HCT116 (cell line): ENCODE measurements at regions not wholly inside any gene's neighbourhood (a gene's known extent, or its start where the extent isn't known, plus 50 kb on each side); places are given as distances from the start of the nearest gene placed in this dataset.

Experiments used
- CEBPB ChIP-seq: IDR thresholded peaks from 2 replicates; pipeline ENCODE4 v1.6.1; 2012; ENCODE audit warnings: low read depth
- EGR1 ChIP-seq: IDR thresholded peaks from 2 replicates; pipeline ENCODE4 v1.6.1; 2012; ENCODE audit warnings: low read depth
- FOSL1 ChIP-seq: IDR thresholded peaks from 2 replicates; pipeline ENCODE4 v1.6.1; 2012; ENCODE audit warnings: low read depth
- POLR2A ChIP-seq: IDR thresholded peaks from 2 replicates; pipeline ENCODE4 v1.7.0; 2011; ENCODE audit warnings: borderline replicate concordance; ENCODE audit not compliant: insufficient read depth, insufficient read length; ENCODE audit errors: extremely low read depth
- POLR2AphosphoS5 ChIP-seq: IDR thresholded peaks from 2 replicates; pipeline ENCODE4 v1.6.1; 2011; ENCODE audit warnings: mild to moderate bottlenecking, low read depth, low read length, moderate library complexity
- RAD21 ChIP-seq: IDR thresholded peaks from 2 replicates; pipeline ENCODE4 v1.6.1; 2012; ENCODE audit warnings: low read depth, mild to moderate bottlenecking
- SIN3A ChIP-seq: IDR thresholded peaks from 2 replicates; pipeline ENCODE4 v1.6.1; 2012; ENCODE audit warnings: low read depth
- SP1 ChIP-seq: IDR thresholded peaks from 2 replicates; pipeline ENCODE4 v1.6.1; 2012; ENCODE audit warnings: low read depth
- YY1 ChIP-seq: IDR thresholded peaks from 2 replicates; pipeline ENCODE4 v1.6.1; 2011; ENCODE audit warnings: low read length, low read depth, moderate library complexity, mild to moderate bottlenecking; ENCODE audit not compliant: insufficient replicate concordance; ENCODE audit errors: extremely low read depth
- ZNF274 ChIP-seq: fragments of 200-500 bp; sonication (Bioruptor generic); IDR thresholded peaks from 2 replicates; pipeline ENCODE4 v1.6.1; 2014; ENCODE audit warnings: mild to moderate bottlenecking, low read depth, low read length, inconsistent platforms
- TF ChIP-seq, protein P1 (sequence below), 3 experiments: fragments of 200-600 bp in 1 of 3; sonication (generic) in 1 of 3; IDR thresholded peaks in 2 of 3; conservative IDR thresholded peaks in 1 of 3; 2 replicates each; pipeline ENCODE4 v1.5.1; 2012 to 2017; ENCODE audit warnings: low read depth in 2 of 3, low read length in 2 of 3, antibody characterized with exemption in 1 of 3, borderline replicate concordance in 1 of 3, control low read depth in 1 of 3, mild to moderate bottlenecking in 1 of 3, mixed read lengths in 1 of 3, mixed run types in 1 of 3, moderate library complexity in 1 of 3; ENCODE audit not compliant: insufficient read depth in 1 of 3
- TF ChIP-seq, protein P2 (sequence below): IDR thresholded peaks from 2 replicates; pipeline ENCODE4 v1.6.1; 2012
- TF ChIP-seq, protein P3 (sequence below): IDR thresholded peaks from 2 replicates; pipeline ENCODE4 v1.6.1; 2012; ENCODE audit warnings: low read depth

DNA sequence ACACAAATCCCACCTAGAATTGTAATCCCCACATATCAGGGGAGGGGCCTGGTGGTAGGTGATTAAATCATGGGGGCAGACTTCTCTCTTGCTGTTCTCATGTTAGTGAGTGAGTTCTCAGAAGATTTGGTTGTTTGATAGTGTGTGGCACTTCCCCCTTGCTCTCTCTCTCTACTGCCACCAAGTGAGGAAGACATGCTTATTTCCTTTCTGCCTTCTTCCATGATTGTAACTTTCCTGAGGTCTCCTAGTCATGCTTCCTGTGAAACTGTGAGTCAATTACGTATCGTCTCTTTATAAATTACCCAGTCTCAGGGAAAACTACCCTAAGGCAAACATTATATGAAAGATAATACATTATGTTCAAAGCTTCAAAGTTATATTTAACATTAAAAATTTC is 1297.5 kb upstream of the CITED2 start:
- TF ChIP-seq POLR2A = no peak
- TF ChIP-seq, protein P1, sequence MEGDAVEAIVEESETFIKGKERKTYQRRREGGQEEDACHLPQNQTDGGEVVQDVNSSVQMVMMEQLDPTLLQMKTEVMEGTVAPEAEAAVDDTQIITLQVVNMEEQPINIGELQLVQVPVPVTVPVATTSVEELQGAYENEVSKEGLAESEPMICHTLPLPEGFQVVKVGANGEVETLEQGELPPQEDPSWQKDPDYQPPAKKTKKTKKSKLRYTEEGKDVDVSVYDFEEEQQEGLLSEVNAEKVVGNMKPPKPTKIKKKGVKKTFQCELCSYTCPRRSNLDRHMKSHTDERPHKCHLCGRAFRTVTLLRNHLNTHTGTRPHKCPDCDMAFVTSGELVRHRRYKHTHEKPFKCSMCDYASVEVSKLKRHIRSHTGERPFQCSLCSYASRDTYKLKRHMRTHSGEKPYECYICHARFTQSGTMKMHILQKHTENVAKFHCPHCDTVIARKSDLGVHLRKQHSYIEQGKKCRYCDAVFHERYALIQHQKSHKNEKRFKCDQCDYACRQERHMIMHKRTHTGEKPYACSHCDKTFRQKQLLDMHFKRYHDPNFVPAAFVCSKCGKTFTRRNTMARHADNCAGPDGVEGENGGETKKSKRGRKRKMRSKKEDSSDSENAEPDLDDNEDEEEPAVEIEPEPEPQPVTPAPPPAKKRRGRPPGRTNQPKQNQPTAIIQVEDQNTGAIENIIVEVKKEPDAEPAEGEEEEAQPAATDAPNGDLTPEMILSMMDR (IDR thresholded peaks at IDR 0.05 in 2 of 3, conservative IDR thresholded peaks at IDR 0.05 in 1 of 3; ENCODE audit: borderline replicate concordance in 1 of 3, insufficient read depth in 1 of 3, low read depth in 2 of 3, low read length in 2 of 3) = peak in 2 of 3 experiments; percentile 34 to 49; a peak in 4 of 6 replicates
- peak; percentile 22 for TF ChIP-seq RAD21
- TF ChIP-seq POLR2AphosphoS5 = no peak
- TF ChIP-seq YY1 = no peak
- no peak for TF ChIP-seq SP1
- TF ChIP-seq, protein P2, sequence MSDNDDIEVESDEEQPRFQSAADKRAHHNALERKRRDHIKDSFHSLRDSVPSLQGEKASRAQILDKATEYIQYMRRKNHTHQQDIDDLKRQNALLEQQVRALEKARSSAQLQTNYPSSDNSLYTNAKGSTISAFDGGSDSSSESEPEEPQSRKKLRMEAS = no peak
- TF ChIP-seq, protein P3, sequence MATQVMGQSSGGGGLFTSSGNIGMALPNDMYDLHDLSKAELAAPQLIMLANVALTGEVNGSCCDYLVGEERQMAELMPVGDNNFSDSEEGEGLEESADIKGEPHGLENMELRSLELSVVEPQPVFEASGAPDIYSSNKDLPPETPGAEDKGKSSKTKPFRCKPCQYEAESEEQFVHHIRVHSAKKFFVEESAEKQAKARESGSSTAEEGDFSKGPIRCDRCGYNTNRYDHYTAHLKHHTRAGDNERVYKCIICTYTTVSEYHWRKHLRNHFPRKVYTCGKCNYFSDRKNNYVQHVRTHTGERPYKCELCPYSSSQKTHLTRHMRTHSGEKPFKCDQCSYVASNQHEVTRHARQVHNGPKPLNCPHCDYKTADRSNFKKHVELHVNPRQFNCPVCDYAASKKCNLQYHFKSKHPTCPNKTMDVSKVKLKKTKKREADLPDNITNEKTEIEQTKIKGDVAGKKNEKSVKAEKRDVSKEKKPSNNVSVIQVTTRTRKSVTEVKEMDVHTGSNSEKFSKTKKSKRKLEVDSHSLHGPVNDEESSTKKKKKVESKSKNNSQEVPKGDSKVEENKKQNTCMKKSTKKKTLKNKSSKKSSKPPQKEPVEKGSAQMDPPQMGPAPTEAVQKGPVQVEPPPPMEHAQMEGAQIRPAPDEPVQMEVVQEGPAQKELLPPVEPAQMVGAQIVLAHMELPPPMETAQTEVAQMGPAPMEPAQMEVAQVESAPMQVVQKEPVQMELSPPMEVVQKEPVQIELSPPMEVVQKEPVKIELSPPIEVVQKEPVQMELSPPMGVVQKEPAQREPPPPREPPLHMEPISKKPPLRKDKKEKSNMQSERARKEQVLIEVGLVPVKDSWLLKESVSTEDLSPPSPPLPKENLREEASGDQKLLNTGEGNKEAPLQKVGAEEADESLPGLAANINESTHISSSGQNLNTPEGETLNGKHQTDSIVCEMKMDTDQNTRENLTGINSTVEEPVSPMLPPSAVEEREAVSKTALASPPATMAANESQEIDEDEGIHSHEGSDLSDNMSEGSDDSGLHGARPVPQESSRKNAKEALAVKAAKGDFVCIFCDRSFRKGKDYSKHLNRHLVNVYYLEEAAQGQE = no peak
- TF ChIP-seq ZNF274 = no peak
- no peak for TF ChIP-seq EGR1
- no peak for TF ChIP-seq SIN3A
- TF ChIP-seq FOSL1 = no peak
- no peak for TF ChIP-seq CEBPB
